ENCODE measurements at regions not wholly inside any gene's neighbourhood (a gene's known extent, or its start where the extent isn't known, plus 50 kb on each side); places are given as distances from the start of the nearest gene placed in this dataset.

DNA sequence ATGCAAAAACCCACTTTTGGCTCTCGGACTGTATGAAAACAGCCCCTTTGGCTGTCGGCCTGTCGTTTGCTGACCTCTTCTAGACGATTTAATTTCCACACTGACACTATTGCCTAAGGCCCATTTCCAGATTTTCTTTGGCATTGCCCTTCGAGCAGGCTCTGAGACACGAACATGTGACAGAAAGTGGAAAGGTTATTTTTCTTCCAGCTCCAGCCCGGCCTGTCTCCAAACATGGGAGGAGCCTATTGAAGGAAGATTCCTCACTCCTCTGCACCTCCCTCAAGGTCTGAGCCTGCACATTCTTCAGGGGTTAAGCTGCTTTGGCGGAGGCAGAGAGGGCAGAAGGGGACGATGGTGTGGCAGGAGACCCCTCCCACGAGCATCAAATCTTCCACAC lies 85.9 kb upstream of the FOXF1 start:
- no peak overlapping the region for H3K27ac Mint-ChIP-seq
- TF ChIP-seq, protein P1, sequence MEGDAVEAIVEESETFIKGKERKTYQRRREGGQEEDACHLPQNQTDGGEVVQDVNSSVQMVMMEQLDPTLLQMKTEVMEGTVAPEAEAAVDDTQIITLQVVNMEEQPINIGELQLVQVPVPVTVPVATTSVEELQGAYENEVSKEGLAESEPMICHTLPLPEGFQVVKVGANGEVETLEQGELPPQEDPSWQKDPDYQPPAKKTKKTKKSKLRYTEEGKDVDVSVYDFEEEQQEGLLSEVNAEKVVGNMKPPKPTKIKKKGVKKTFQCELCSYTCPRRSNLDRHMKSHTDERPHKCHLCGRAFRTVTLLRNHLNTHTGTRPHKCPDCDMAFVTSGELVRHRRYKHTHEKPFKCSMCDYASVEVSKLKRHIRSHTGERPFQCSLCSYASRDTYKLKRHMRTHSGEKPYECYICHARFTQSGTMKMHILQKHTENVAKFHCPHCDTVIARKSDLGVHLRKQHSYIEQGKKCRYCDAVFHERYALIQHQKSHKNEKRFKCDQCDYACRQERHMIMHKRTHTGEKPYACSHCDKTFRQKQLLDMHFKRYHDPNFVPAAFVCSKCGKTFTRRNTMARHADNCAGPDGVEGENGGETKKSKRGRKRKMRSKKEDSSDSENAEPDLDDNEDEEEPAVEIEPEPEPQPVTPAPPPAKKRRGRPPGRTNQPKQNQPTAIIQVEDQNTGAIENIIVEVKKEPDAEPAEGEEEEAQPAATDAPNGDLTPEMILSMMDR (IDR thresholded peaks at IDR 0.05; ENCODE audit: unreplicated experiment), result no peak
- no peak overlapping the region for H3K4me3 Mint-ChIP-seq
- H3K36me3 Mint-ChIP-seq, result no peaks in the 10 kb centered on the region
- peaks cover 11% of the 10 kb centered on the region for H3K9me3 Mint-ChIP-seq
- H3K4me1 Mint-ChIP-seq, result peaks cover 23% of the 10 kb centered on the region
- H3K27me3 Mint-ChIP-seq (ENCODE audit: low read depth), result peaks cover 19% of the 10 kb centered on the region
- DNase-seq (ENCODE audit: low spot score in 2 of 2, unreplicated experiment in 2 of 2), result no peak

DNA sequence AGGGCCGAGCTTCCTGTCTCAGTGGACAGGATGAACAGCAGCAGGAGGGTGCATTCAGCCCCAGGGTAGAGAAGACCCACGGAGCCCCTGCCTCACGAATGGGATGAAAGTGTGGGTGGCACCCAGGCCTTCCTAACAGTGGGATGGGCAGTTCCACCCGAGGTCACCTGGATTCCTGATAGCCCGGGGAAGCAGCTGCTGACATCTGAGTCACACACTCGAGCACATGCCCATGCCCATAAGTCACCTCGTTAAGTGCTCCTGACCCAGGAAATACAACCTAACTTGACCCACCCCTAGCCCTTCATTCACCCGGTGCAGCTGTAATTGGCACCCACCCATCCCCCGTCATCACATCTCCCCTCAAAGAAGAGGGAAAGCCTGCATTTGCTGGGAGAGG lies 85.3 kb upstream of the FOXF1 start:
- Mint-ChIP-seq H3K4me1 (peaks cover 23% of the 10 kb centered on the region), H3K36me3 (no peaks in the 10 kb centered on the region), H3K27me3 (ENCODE audit: low read depth) (peaks cover 24% of the 10 kb centered on the region), H3K27ac (no peak overlapping the region), H3K9me3 (peaks cover 11% of the 10 kb centered on the region), H3K4me3 (no peak overlapping the region)
- DNase-seq (ENCODE audit: low spot score in 2 of 2, unreplicated experiment in 2 of 2), result no peak
- TF ChIP-seq, protein P1 (IDR thresholded peaks at IDR 0.05; ENCODE audit: unreplicated experiment), result no peak

DNA sequence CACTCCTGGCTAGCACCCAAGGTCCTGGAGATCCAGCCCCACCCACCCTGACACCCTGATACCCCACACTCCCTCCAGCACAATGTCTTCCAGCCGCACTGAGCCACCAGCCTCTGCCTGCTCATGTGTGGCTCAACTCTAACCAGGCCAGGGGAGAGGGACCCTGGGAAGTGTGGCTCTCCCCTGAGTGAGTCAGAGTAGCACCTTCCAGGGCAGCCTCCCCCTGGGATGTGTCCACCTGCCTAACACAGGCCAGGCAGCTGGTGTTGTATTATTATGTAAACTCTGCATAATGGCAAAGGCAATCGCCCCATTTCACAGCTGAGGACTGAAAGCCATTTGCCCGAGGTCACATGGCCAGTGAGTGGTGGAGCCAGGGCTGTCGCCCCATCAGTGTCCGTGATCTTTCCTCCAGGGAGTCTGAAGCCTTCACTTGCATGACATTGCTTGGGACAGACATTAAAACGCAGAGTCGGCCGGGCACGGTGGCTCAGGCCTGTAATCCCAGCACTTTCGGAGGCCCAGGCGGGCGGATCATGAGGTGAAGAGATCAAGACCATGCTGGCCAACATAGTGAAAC lies 84.2 kb upstream of the FOXF1 start:
- H3K27ac Mint-ChIP-seq, result no peak overlapping the region
- peaks cover 28% of the 10 kb centered on the region for H3K4me1 Mint-ChIP-seq
- peaks cover 32% of the 10 kb centered on the region for H3K27me3 Mint-ChIP-seq (ENCODE audit: low read depth)
- TF ChIP-seq, protein P1 (IDR thresholded peaks at IDR 0.05; ENCODE audit: unreplicated experiment), result no peak
- H3K4me3 Mint-ChIP-seq, result no peak overlapping the region
- no peak for DNase-seq (ENCODE audit: low spot score in 2 of 2, unreplicated experiment in 2 of 2)
- H3K36me3 Mint-ChIP-seq, result no peaks in the 10 kb centered on the region
- peaks cover 7% of the 10 kb centered on the region for H3K9me3 Mint-ChIP-seq

DNA sequence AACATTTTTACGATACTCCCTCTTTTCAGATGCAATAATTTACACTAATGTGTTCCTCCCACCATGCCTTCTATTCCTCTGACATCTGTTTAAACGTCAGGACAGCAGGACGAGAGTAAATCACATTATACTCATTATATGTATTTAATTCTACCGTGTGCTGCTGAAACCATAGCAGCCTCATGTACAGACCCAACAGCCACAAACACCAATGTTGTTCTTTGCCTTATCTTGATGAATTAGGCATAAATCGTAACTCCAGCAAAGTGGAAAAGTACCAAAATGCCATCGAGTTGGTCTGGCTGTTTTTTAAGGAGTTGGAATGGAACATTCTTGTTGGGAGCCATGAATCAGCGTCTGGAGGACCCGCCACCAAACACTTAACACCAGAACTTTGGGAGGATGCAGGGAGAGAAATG lies 82.9 kb upstream of the FOXF1 start:
- no peak overlapping the region for H3K4me3 Mint-ChIP-seq
- DNase-seq (ENCODE audit: low spot score in 2 of 2, unreplicated experiment in 2 of 2), result no peak
- TF ChIP-seq, protein P1 (IDR thresholded peaks at IDR 0.05; ENCODE audit: unreplicated experiment), result no peak
- H3K4me1 Mint-ChIP-seq, result peaks cover 31% of the 10 kb centered on the region
- H3K9me3 Mint-ChIP-seq, result no peaks in the 10 kb centered on the region
- H3K27me3 Mint-ChIP-seq (ENCODE audit: low read depth), result peaks cover 39% of the 10 kb centered on the region
- peak overlapping the region; percentile 74 for H3K27ac Mint-ChIP-seq
- H3K36me3 Mint-ChIP-seq, result no peaks in the 10 kb centered on the region

DNA sequence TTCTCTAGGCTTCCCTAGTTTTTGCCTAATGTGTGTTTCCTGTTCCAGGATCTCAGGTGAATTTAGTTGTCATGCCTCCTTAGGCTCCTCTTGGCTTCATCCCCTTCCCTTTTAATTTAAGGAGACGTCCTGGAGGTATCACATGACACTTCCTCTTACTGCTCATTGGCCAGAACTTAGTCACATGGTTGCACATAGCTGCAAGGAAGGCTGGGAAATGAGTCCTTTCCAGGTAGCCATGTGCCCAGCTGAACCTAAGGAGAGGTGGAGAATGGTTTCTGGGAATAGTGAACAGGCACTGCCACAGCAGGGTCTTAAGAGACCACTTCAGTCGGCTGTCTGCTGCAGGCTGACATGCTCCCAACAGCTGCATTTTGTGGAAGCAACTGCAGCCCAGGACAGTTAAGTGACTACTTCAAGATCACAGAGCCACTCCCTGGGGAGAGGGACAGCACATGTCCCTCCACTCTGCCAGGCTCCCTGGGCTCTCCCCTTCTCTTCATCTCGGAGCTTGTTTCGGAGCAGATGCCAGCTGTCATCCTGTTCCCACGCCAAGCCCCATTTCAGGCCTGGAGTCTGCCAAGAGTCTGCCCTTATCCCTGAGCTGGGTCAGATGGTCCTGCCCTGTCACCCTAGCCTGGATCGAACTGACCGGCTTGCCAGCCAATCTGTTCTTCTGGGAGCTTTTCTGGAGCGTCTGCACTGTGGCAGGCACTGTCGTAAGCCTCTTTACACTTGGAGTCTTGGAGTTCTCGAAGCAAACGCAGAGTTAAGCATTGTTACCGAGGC lies 81.4 kb upstream of the FOXF1 start:
- DNase-seq (ENCODE audit: low spot score in 2 of 2, unreplicated experiment in 2 of 2), result no peak
- H3K4me3 Mint-ChIP-seq, result no peak overlapping the region
- H3K27ac Mint-ChIP-seq, result no peak overlapping the region
- no peaks in the 10 kb centered on the region for H3K36me3 Mint-ChIP-seq
- TF ChIP-seq, protein P1 (IDR thresholded peaks at IDR 0.05; ENCODE audit: unreplicated experiment), result no peak
- no peaks in the 10 kb centered on the region for H3K9me3 Mint-ChIP-seq
- H3K27me3 Mint-ChIP-seq (ENCODE audit: low read depth), result peaks cover 52% of the 10 kb centered on the region
- peaks cover 36% of the 10 kb centered on the region for H3K4me1 Mint-ChIP-seq

Measured in mesothelial cell of epicardium (in vitro differentiated cells).